ENCODE measurements at regions not wholly inside any gene's neighbourhood (a gene's known extent, or its start where the extent isn't known, plus 50 kb on each side); places are given as distances from the start of the nearest gene placed in this dataset.
"Not testable (repeated sequence)": the region's sequence is repeated elsewhere in the genome, so short reads cannot be mapped to it uniquely, and the experiment has no call there.

- not testable (repeated sequence) for TF ChIP-seq POLR2AphosphoS5 (IDR thresholded peaks at IDR 0.05); CTCF (IDR thresholded peaks at IDR 0.05 in 8 of 11, conservative IDR thresholded peaks at IDR 0.05 in 3 of 11)
Measured at GRCh38 chr2:89968567-89968966, 1277.1 kb downstream of the RPIA start.
